ENCODE measurements at regions not wholly inside any gene's neighbourhood (a gene's known extent, or its start where the extent isn't known, plus 50 kb on each side); places are given as distances from the start of the nearest gene placed in this dataset.

DNA sequence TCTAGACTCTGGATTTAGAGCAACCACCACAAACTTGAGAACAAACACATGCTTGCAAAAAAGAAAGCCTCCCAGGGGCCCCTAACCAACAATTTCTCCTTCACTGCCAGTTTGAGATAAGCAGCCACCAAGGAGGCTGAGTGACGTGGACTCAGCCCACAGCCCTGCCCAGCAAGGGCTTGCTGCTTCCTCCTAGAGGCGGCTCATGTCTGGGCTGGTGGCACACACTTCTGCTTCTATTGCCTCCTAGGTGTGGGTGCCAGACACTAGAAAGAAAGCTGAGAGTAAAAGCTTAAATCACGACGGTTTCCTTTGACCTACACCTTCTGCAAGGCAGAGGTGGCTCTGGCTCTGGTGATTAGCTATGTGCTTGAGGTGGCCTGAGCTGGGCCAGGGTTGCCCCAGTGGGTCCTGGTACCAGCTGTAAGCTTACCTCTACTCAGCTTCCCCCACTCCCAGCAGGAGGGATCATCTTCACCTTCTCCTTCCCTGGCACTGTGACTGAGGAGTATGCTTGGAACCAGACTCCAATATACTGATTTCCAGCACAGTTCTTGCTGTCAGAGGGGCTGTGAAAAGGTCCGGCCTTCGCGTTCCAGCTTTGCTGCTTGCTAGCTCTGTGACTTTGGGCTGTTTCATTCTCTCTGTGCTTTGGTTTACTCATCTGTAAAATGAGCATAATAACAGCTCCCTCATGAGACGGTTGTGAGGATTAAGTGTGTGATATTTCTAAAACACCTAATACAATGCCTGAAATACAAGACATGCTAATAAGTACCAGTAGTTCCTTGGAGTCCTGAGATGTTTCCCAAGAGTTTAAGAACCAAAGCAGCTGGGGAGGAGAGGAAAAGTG, 89.7 kb upstream of the PARP11 start:
- DNase-seq (ENCODE audit: low read depth, low spot score) (no peak), ATAC-seq (no peak)
- Histone ChIP-seq H3K36me3 (ENCODE audit: control insufficient read depth in 1 of 2, insufficient read depth in 2 of 2, low read length in 2 of 2) (no peaks in the 10 kb centered on the region), H3K9me3 (ENCODE audit: control insufficient read depth in 1 of 2, insufficient read depth in 1 of 2, low read depth in 1 of 2, low read length in 2 of 2) (no peaks in the 10 kb centered on the region), H3K4me1 (ENCODE audit: control insufficient read depth in 1 of 2, insufficient read depth in 2 of 2, low read length in 2 of 2) (no peaks in the 10 kb centered on the region), H3K27ac (ENCODE audit: low read depth, low read length) (no peak overlapping the region), H3K27me3 (ENCODE audit: insufficient read depth, low read length) (peaks cover 16% of the 10 kb centered on the region; the same call in 1 of the 2 replicates), H3K4me3 (replicated peaks in 1 of 2; ENCODE audit: low read depth in 1 of 2, low read length in 2 of 2) (no peak overlapping the region), H3K4me2 (ENCODE audit: low read length) (no peak overlapping the region), H3K9me2 (ENCODE audit: insufficient read depth) (no peaks in the 10 kb centered on the region), H4K20me1 (ENCODE audit: insufficient read depth) (no peaks in the 10 kb centered on the region), H3K9ac (ENCODE audit: low read length) (no peak overlapping the region), H2AFZ (ENCODE audit: low read depth, low read length, poor library complexity, severe bottlenecking) (no peak overlapping the region), H3K79me2 (ENCODE audit: insufficient read depth, low read length) (no peaks in the 10 kb centered on the region)
- intact Hi-C loops (cut with micrococcal nuclease) = no loop called here
- ChIA-PET RAD21 (ENCODE audit: low non-redundant PET in 1 of 2, low total read pairs in 2 of 2, uncharacterized antibody in 2 of 2, unreplicated experiment in 2 of 2) (no interaction called here), POLR2A (no interaction called here), CTCF (interaction anchor here (1.6 kb wide), 1 partner anchor 314 kb away, joined by 4 read pairs; no protein-coding TSS in a partner anchor)
- TF ChIP-seq CEBPB (IDR thresholded peaks at IDR 0.05; ENCODE audit: low read depth) (no peak), ZFX (IDR thresholded peaks at IDR 0.05) (no peak), YY1 (IDR thresholded peaks at IDR 0.05; ENCODE audit: extremely low read depth, insufficient replicate concordance, low read depth, low read length) (no peak), SRF (IDR thresholded peaks at IDR 0.05; ENCODE audit: low read depth) (no peak), POLR2A (IDR thresholded peaks at IDR 0.05; ENCODE audit: borderline replicate concordance, extremely low read depth, insufficient read depth, insufficient read length) (no peak), POLR2AphosphoS5 (IDR thresholded peaks at IDR 0.05; ENCODE audit: low read depth, low read length) (no peak), ZNF274 (IDR thresholded peaks at IDR 0.05; ENCODE audit: low read depth, low read length) (no peak), FOSL1 (IDR thresholded peaks at IDR 0.05; ENCODE audit: low read depth) (no peak), SP1 (IDR thresholded peaks at IDR 0.05; ENCODE audit: low read depth) (no peak)
- TF ChIP-seq, protein P1, sequence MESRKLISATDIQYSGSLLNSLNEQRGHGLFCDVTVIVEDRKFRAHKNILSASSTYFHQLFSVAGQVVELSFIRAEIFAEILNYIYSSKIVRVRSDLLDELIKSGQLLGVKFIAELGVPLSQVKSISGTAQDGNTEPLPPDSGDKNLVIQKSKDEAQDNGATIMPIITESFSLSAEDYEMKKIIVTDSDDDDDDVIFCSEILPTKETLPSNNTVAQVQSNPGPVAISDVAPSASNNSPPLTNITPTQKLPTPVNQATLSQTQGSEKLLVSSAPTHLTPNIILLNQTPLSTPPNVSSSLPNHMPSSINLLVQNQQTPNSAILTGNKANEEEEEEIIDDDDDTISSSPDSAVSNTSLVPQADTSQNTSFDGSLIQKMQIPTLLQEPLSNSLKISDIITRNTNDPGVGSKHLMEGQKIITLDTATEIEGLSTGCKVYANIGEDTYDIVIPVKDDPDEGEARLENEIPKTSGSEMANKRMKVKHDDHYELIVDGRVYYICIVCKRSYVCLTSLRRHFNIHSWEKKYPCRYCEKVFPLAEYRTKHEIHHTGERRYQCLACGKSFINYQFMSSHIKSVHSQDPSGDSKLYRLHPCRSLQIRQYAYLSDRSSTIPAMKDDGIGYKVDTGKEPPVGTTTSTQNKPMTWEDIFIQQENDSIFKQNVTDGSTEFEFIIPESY (IDR thresholded peaks at IDR 0.05; ENCODE audit: extremely low read depth, insufficient replicate concordance, low read length) = no peak
- no TSS peak for BruUV-seq (replicated peaks)

Data from HCT116 (cell line).